CD14-positive monocyte (primary cell): ENCODE measurements at regions not wholly inside any gene's neighbourhood (a gene's known extent, or its start where the extent isn't known, plus 50 kb on each side); places are given as distances from the start of the nearest gene placed in this dataset.

ENCODE experiments used
- DNase-seq, 3 donors: peaks; one replicate each; pipeline ENCODE4 v3.0.0-alpha.2; 2011 to 2022
- H2AFZ ChIP-seq: 2 replicates; pipeline ENCODE4 v1.6.0; 2012; ENCODE audit warnings: mild to moderate bottlenecking, low read depth, low read length, inconsistent platforms; ENCODE audit not compliant: insufficient read depth, poor library complexity, severe bottlenecking
- H3K27ac ChIP-seq, 2 donors: 1 replicate in 1 of 2; 2 replicates in 1 of 2; pipeline ENCODE4 v1.5.1; 2012 to 2013; ENCODE audit warnings: low read length in 2 of 2, control low read depth in 1 of 2, inconsistent platforms in 1 of 2, low read depth in 1 of 2, mild to moderate bottlenecking in 1 of 2
- H3K27me3 ChIP-seq, 2 donors: one replicate each; pipeline versions ENCODE4 v1.6.0 to v1.6.1; 2011 to 2013; ENCODE audit warnings: low read length in 2 of 2; ENCODE audit not compliant: control insufficient read depth in 2 of 2, insufficient read depth in 2 of 2
- H3K36me3 ChIP-seq, 2 donors: replicated peaks in 1 of 2; 1 replicate in 1 of 2; 2 replicates in 1 of 2; pipeline versions ENCODE4 v1.5.1 to v1.6.1; 2012 to 2013; ENCODE audit warnings: low read length in 2 of 2, control low read depth in 1 of 2, inconsistent platforms in 1 of 2, mild to moderate bottlenecking in 1 of 2; ENCODE audit not compliant: insufficient read depth in 2 of 2, control insufficient read depth in 1 of 2
- H3K4me1 ChIP-seq, 2 donors: 1 replicate in 1 of 2; 2 replicates in 1 of 2; pipeline versions ENCODE4 v1.5.1 to v1.6.1; 2012 to 2013; ENCODE audit warnings: low read length in 2 of 2, control low read depth in 1 of 2, inconsistent platforms in 1 of 2, mild to moderate bottlenecking in 1 of 2, moderate library complexity in 1 of 2; ENCODE audit not compliant: insufficient read depth in 2 of 2, control insufficient read depth in 1 of 2
- H3K4me2 ChIP-seq: replicated peaks from 2 replicates; pipeline ENCODE3; 2012; ENCODE audit warnings: low read length, moderate library complexity, mild to moderate bottlenecking; ENCODE audit not compliant: poor library complexity, severe bottlenecking; ENCODE audit errors: extremely low read depth
- H3K4me3 ChIP-seq, 3 experiments: fragments of 200-600 bp in 1 of 3; sonication (generic) in 1 of 3; replicated peaks in 1 of 3; 1 replicate in 2 of 3; 2 replicates in 1 of 3; pipeline ENCODE4 v1.5.1; 2011 to 2013; ENCODE audit warnings: low read length in 3 of 3, mild to moderate bottlenecking in 3 of 3, control low read depth in 2 of 3, low read depth in 2 of 3, inconsistent platforms in 1 of 3, moderate library complexity in 1 of 3
- H3K79me2 ChIP-seq: 2 replicates; pipeline ENCODE4 v1.6.0; 2012; ENCODE audit warnings: mild to moderate bottlenecking, control low read depth, inconsistent platforms, low read length, moderate library complexity; ENCODE audit not compliant: insufficient read depth
- H3K9ac ChIP-seq: 2 replicates; pipeline ENCODE4 v1.6.0; 2017; ENCODE audit warnings: low read length, mild to moderate bottlenecking; ENCODE audit not compliant: insufficient read depth, poor library complexity, severe bottlenecking
- H3K9me3 ChIP-seq, 2 donors: replicated peaks in 1 of 2; 1 replicate in 1 of 2; 2 replicates in 1 of 2; pipeline versions ENCODE4 v1.5.1 to v1.6.1; 2012 to 2013; ENCODE audit warnings: low read length in 2 of 2, control low read depth in 1 of 2; ENCODE audit not compliant: control insufficient read depth in 1 of 2, insufficient read depth in 1 of 2
- H4K20me1 ChIP-seq: 2 replicates; pipeline ENCODE4 v1.6.0; 2012; ENCODE audit warnings: mild to moderate bottlenecking, low read length, control low read depth, moderate library complexity; ENCODE audit not compliant: insufficient read depth
- H3K27ac Mint-ChIP-seq, 7 donors: one replicate each; pipeline ENCODE4 v1.8.0; 2020; ENCODE audit warnings: mild to moderate bottlenecking in 7 of 7, mixed read lengths in 7 of 7, moderate library complexity in 6 of 7, inconsistent platforms in 2 of 7
- H3K27me3 Mint-ChIP-seq, 3 donors: one replicate each; pipeline ENCODE4 v1.8.0; 2021 to 2022; ENCODE audit warnings: low read depth in 3 of 3, mild to moderate bottlenecking in 3 of 3, mixed read lengths in 3 of 3, moderate library complexity in 3 of 3, inconsistent platforms in 1 of 3
- H3K36me3 Mint-ChIP-seq, 2 donors: one replicate each; pipeline ENCODE4 v1.8.0; 2020; ENCODE audit warnings: mixed read lengths in 2 of 2, inconsistent platforms in 1 of 2, mild to moderate bottlenecking in 1 of 2
- H3K4me1 Mint-ChIP-seq: one replicate; pipeline ENCODE4 v1.8.0; 2020; ENCODE audit warnings: mild to moderate bottlenecking, mixed read lengths
- H3K4me3 Mint-ChIP-seq, 2 donors: one replicate each; pipeline ENCODE4 v1.8.0; 2020; ENCODE audit warnings: mild to moderate bottlenecking in 2 of 2, mixed read lengths in 2 of 2, moderate library complexity in 1 of 2
- H3K9me3 Mint-ChIP-seq, 7 donors: one replicate each; pipeline ENCODE4 v1.8.0; 2020 to 2022; ENCODE audit warnings: mixed read lengths in 7 of 7, mild to moderate bottlenecking in 6 of 7, moderate library complexity in 6 of 7, inconsistent platforms in 2 of 7
- WGBS: methylation state at CpG from one replicate; pipeline ENCODE4 v1.1.5; 2013; ENCODE audit warnings: missing lambda C conversion rate; ENCODE audit not compliant: insufficient coverage; 5-methylcytosine and 5-hydroxymethylcytosine counted together
- intact Hi-C, 2 donors: fragments of 100-400 bp; cut with micrococcal nuclease; formaldehyde crosslinking; loops; one replicate each; pipeline versions ENCODE4 v1.15.0 to v1.15.1; 2023
- TF ChIP-seq, protein P1 (sequence below): fragments of 200-600 bp; IDR thresholded peaks from one replicate; pipeline ENCODE4 v1.8.0; 2022; ENCODE audit warnings: antibody characterized with exemption, mild to moderate bottlenecking

DNA sequence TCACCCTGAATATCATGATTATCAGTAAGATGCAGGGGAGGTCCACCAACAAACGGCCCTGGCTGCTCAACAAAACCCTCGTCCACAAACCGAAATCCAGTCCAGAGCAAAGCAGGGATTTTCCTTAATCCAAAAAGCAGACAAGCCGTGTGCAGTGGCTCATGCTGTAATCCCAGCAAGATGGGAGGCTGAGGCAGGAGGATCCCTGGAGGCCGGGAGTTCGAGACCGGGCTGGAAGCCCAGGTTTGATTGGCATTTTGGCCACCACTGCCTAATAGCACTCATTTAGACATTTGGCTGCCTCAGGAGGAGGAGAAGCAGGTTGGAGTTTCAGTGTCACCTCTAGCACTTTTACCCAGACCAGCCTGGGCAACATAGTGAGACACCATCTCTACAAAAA is 562.0 kb upstream of the AUTS2 start:
- 67% methylated on average over 1 of the region's 7 CpGs for WGBS
- Histone ChIP-seq H3K27ac (no peak overlapping the region), H3K4me3 (no peak overlapping the region), H3K36me3 (no peaks in the 10 kb centered on the region), H2AFZ (no peak overlapping the region), H3K4me2 (no peak overlapping the region), H3K9me3 (peaks cover 0 to 5% of the 10 kb centered on the region in 2 donors), H3K9ac (no peak overlapping the region), H3K27me3 (no peaks in the 10 kb centered on the region), H3K4me1 (no peaks in the 10 kb centered on the region), H4K20me1 (no peaks in the 10 kb centered on the region), H3K79me2 (no peaks in the 10 kb centered on the region)
- TF ChIP-seq, protein P1, sequence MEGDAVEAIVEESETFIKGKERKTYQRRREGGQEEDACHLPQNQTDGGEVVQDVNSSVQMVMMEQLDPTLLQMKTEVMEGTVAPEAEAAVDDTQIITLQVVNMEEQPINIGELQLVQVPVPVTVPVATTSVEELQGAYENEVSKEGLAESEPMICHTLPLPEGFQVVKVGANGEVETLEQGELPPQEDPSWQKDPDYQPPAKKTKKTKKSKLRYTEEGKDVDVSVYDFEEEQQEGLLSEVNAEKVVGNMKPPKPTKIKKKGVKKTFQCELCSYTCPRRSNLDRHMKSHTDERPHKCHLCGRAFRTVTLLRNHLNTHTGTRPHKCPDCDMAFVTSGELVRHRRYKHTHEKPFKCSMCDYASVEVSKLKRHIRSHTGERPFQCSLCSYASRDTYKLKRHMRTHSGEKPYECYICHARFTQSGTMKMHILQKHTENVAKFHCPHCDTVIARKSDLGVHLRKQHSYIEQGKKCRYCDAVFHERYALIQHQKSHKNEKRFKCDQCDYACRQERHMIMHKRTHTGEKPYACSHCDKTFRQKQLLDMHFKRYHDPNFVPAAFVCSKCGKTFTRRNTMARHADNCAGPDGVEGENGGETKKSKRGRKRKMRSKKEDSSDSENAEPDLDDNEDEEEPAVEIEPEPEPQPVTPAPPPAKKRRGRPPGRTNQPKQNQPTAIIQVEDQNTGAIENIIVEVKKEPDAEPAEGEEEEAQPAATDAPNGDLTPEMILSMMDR = no peak
- Mint-ChIP-seq H3K4me1 (no peaks in the 10 kb centered on the region), H3K27ac (no peak overlapping the region), H3K9me3 (peaks cover 0 to 19% (median 6%) of the 10 kb centered on the region in 7 donors), H3K4me3 (no peak overlapping the region), H3K27me3 (peaks cover 0 to 3% (median 1%) of the 10 kb centered on the region in 3 donors), H3K36me3 (no peaks in the 10 kb centered on the region)
- DNase-seq = no peak
- intact Hi-C loops = no loop called here

DNA sequence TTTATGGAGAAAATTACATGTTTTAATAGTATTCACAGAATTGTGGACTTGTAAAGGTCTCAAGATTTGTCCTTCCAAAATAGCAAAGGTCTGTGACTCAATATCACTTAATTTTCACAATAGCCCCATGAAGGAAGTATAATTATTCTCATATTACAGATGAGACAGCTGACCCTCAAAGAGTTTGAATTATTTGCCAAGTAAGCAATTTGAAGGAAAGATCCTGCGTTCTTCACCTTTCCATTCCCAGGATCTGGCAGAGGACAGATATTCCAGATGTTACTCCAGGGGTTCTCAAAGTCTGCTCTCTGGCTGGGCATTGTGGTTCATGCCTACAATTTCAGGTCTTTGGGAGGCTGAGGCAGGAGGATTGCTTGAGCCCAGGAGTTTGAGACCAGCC is 559.4 kb upstream of the AUTS2 start:
- peaks cover 3 to 31% (median 13%) of the 10 kb centered on the region in 7 donors for H3K9me3 Mint-ChIP-seq
- no peak for DNase-seq
- no peak overlapping the region for H3K27ac Mint-ChIP-seq
- Histone ChIP-seq H2AFZ (no peak overlapping the region), H3K4me1 (no peaks in the 10 kb centered on the region), H3K9ac (no peak overlapping the region), H3K36me3 (no peaks in the 10 kb centered on the region), H3K4me3 (no peak overlapping the region), H3K79me2 (no peaks in the 10 kb centered on the region), H3K4me2 (no peak overlapping the region), H3K27me3 (no peaks in the 10 kb centered on the region), H3K27ac (no peak overlapping the region), H4K20me1 (no peaks in the 10 kb centered on the region), H3K9me3 (peaks cover 10 to 17% of the 10 kb centered on the region in 2 donors)
- peaks cover 0 to 4% (median 1%) of the 10 kb centered on the region in 3 donors for H3K27me3 Mint-ChIP-seq
- no CpG with 5 or more reads among the region's 1 CpG for WGBS
- TF ChIP-seq, protein P1 = no peak
- H3K4me3 Mint-ChIP-seq = no peak overlapping the region
- H3K4me1 Mint-ChIP-seq = no peaks in the 10 kb centered on the region
- H3K36me3 Mint-ChIP-seq = no peaks in the 10 kb centered on the region
- intact Hi-C loops = no loop called here
